ENCODE measurements at regions not wholly inside any gene's neighbourhood (a gene's known extent, or its start where the extent isn't known, plus 50 kb on each side); places are given as distances from the start of the nearest gene placed in this dataset.

GRCh38 chr11:128053981-128054931, 533.1 kb downstream of the ETS1 start:
- Mint-ChIP-seq H3K36me3 (peaks cover 0 to 12% (median 3%) of the 10 kb centered on the region in 5 donors), H3K27me3 (no peaks in the 10 kb centered on the region), H3K4me3 (peak overlapping the region; percentile 66 to 91 (median 86)), H3K27ac (peak overlapping the region; percentile 82 to 97 (median 92)), H3K9me3 (peaks cover 0 to 8% (median 0%) of the 10 kb centered on the region in 11 donors), H3K4me1 (peaks cover 40 to 77% (median 68%) of the 10 kb centered on the region in 7 donors)
- H3K27me3 ChIP-seq (ENCODE audit: control insufficient read depth in 2 of 2, insufficient read depth in 2 of 2, low read length in 2 of 2) = no peaks in the 10 kb centered on the region
- CTCF ChIA-PET = interaction anchor here (0.9 to 1.7 kb wide), 4 partner anchors 16 to 104 kb away, joined by 3 to 6 read pairs (median 5); no protein-coding TSS in a partner anchor
- peak; percentile 56 for ATAC-seq
- intact Hi-C loops (cut with micrococcal nuclease) = loop anchor here in 1 of 2 donors (1.0 to 10.0 kb wide), 5 partner anchors 7 to 1761 kb away; partner anchors contain the start of gene TMEM45B
- H3K9me3 ChIP-seq (ENCODE audit: control insufficient read depth in 2 of 3, low read length in 3 of 3) = no peaks in the 10 kb centered on the region
- peaks cover 62 to 65% of the 10 kb centered on the region in 2 donors for H3K4me1 ChIP-seq (ENCODE audit: control insufficient read depth in 2 of 2, insufficient read depth in 2 of 2, low read length in 2 of 2)
- H3K27ac ChIP-seq (ENCODE audit: low read depth, low read length) = peak overlapping the region; percentile 68
- POLR2A ChIA-PET = interaction anchor here (0.6 to 10.0 kb wide), 3 partner anchors 12 to 568 kb away, joined by 3 to 124 read pairs (median 3); no protein-coding TSS in a partner anchor
- H3K4me3 ChIP-seq (ENCODE audit: low read length) = peak overlapping the region; percentile 62
- no peaks in the 10 kb centered on the region for H3K36me3 ChIP-seq (ENCODE audit: control insufficient read depth in 2 of 3, insufficient read depth in 3 of 3, low read length in 3 of 3)
- DNase-seq = peak in 2 of 9 donors; percentile 17 to 30

DNA sequence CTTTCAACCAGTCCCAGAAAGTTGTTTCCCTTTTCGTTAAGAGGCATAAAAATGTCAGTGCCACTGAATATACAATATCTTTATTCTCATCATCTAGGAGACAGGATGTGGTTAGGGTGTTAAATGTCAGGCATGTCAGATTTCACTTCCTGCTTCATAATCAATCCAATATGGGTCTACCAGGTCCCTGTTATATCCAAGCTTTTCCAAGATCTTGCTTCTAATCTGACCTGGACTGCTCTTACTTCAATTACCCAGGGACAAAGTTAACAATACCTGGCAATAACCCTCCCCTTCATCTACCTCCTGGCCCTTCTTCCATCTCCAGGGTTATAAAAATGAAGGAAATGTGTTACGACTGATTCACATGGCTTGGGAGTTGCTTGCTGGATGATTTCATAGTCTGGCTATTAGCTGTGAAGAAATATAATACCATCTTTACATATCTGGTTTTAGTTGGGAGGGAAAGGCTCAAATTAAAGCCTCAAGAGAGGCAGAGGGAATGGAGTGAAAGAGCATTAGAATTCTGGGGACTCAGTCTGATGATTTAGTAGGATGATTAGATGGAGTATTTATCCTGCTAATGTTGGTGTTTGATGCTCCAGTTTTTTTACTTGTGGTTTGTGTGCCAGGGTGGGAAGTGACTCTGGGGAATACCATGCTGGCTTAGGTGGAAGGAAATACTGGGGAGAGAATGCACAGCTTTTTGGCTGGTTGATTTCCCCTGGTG, 534.3 kb downstream of the ETS1 start:
- H3K4me3 Mint-ChIP-seq = peak overlapping the region; percentile 54 to 90 (median 80)
- ChIA-PET CTCF (interaction anchor here (0.6 to 1.7 kb wide), 3 partner anchors 15 to 578 kb away, joined by 3 to 6 read pairs (median 5); no protein-coding TSS in a partner anchor), POLR2A (interaction anchor here (0.6 to 10.0 kb wide), 3 partner anchors 14 to 681 kb away, joined by 3 to 124 read pairs (median 3); no protein-coding TSS in a partner anchor)
- peak in 7 of 9 donors; percentile 21 to 66 (median 61) for DNase-seq
- Histone ChIP-seq H3K36me3 (ENCODE audit: control insufficient read depth in 2 of 3, insufficient read depth in 3 of 3, low read length in 3 of 3) (no peaks in the 10 kb centered on the region), H3K4me1 (ENCODE audit: control insufficient read depth in 2 of 2, insufficient read depth in 2 of 2, low read length in 2 of 2) (peaks cover 63 to 64% of the 10 kb centered on the region in 2 donors), H3K4me3 (ENCODE audit: low read length) (peak overlapping the region; percentile 28), H3K27ac (ENCODE audit: low read depth, low read length) (peak overlapping the region; percentile 68), H3K9me3 (ENCODE audit: control insufficient read depth in 2 of 3, low read length in 3 of 3) (no peaks in the 10 kb centered on the region), H3K27me3 (ENCODE audit: control insufficient read depth in 2 of 2, insufficient read depth in 2 of 2, low read length in 2 of 2) (no peaks in the 10 kb centered on the region)
- peak overlapping the region; percentile 82 to 95 (median 90) for H3K27ac Mint-ChIP-seq
- peaks cover 0 to 8% (median 0%) of the 10 kb centered on the region in 11 donors for H3K9me3 Mint-ChIP-seq
- H3K36me3 Mint-ChIP-seq = peaks cover 0 to 15% (median 3%) of the 10 kb centered on the region in 5 donors
- intact Hi-C loops (cut with micrococcal nuclease) = loop anchor here (1.0 to 10.0 kb wide), 5 partner anchors 8 to 1762 kb away; partner anchors contain the start of gene TMEM45B (in 1 of the 2)
- no peaks in the 10 kb centered on the region for H3K27me3 Mint-ChIP-seq
- H3K4me1 Mint-ChIP-seq = peaks cover 40 to 81% (median 78%) of the 10 kb centered on the region in 7 donors
- peak; percentile 60 for ATAC-seq

DNA sequence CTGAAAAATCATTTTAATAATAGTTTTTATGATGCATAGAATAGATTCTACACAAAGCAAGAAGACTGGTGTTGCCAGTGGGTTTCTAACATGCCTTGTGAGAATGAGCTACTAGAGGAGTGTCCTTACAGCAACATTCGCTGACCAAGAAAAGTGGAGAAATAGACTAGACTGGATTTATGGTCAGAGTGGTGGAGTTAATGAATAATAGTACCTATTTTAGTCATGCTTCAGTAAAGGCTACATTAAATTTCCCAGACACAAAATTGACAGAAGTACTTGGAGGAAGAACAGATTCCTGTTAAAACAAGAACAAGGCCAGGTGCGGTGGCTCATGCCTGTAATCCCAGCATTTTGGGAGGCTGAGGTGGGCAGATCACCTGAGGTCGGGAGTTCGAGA, 539.2 kb downstream of the ETS1 start:
- H3K4me3 Mint-ChIP-seq = peak overlapping the region in 2 of 10 donors; percentile 11 to 35
- Histone ChIP-seq H3K4me1 (ENCODE audit: control insufficient read depth in 2 of 2, insufficient read depth in 2 of 2, low read length in 2 of 2) (peaks cover 52 to 57% of the 10 kb centered on the region in 2 donors), H3K27ac (ENCODE audit: low read depth, low read length) (no peak overlapping the region), H3K27me3 (ENCODE audit: control insufficient read depth in 2 of 2, insufficient read depth in 2 of 2, low read length in 2 of 2) (no peaks in the 10 kb centered on the region), H3K36me3 (ENCODE audit: control insufficient read depth in 2 of 3, insufficient read depth in 3 of 3, low read length in 3 of 3) (no peaks in the 10 kb centered on the region), H3K4me3 (ENCODE audit: low read length) (no peak overlapping the region), H3K9me3 (ENCODE audit: control insufficient read depth in 2 of 3, low read length in 3 of 3) (no peaks in the 10 kb centered on the region)
- ATAC-seq (no peak), DNase-seq (no peak)
- peaks cover 0 to 18% (median 3%) of the 10 kb centered on the region in 5 donors for H3K36me3 Mint-ChIP-seq
- peak overlapping the region in 6 of 9 donors; percentile 25 to 95 (median 85) for H3K27ac Mint-ChIP-seq
- intact Hi-C loops (cut with micrococcal nuclease) = no loop called here
- H3K27me3 Mint-ChIP-seq = no peaks in the 10 kb centered on the region
- ChIA-PET CTCF (interaction anchor here (0.8 kb wide), 1 partner anchor 9 kb away, joined by 4 read pairs; no protein-coding TSS in a partner anchor), POLR2A (interaction anchor here (0.8 to 10.0 kb wide), 3 partner anchors 9 to 427 kb away, joined by 3 to 124 read pairs (median 3); no protein-coding TSS in a partner anchor)
- H3K4me1 Mint-ChIP-seq = peaks cover 36 to 85% (median 69%) of the 10 kb centered on the region in 7 donors
- H3K9me3 Mint-ChIP-seq = peaks cover 0 to 10% (median 3%) of the 10 kb centered on the region in 11 donors

- H3K4me3 ChIP-seq (ENCODE audit: low read length) = no peak overlapping the region
- no peaks in the 10 kb centered on the region for H3K36me3 ChIP-seq (ENCODE audit: control insufficient read depth in 2 of 3, insufficient read depth in 3 of 3, low read length in 3 of 3)
- H3K4me3 Mint-ChIP-seq = no peak overlapping the region
- ChIA-PET CTCF (interaction anchor here (1.0 to 1.1 kb wide), 2 partner anchors 15 to 111 kb away, joined by 3 to 4 read pairs; no protein-coding TSS in a partner anchor), POLR2A (interaction anchor here (0.7 to 10.0 kb wide), 3 partner anchors 8 to 584 kb away, joined by 3 to 124 read pairs (median 4); no protein-coding TSS in a partner anchor)
- no peaks in the 10 kb centered on the region for H3K27me3 Mint-ChIP-seq
- no peak overlapping the region for H3K27ac ChIP-seq (ENCODE audit: low read depth, low read length)
- H3K9me3 ChIP-seq (ENCODE audit: control insufficient read depth in 2 of 3, low read length in 3 of 3) = no peaks in the 10 kb centered on the region
- peaks cover 47 to 55% of the 10 kb centered on the region in 2 donors for H3K4me1 ChIP-seq (ENCODE audit: control insufficient read depth in 2 of 2, insufficient read depth in 2 of 2, low read length in 2 of 2)
- intact Hi-C loops (cut with micrococcal nuclease) = no loop called here
- peaks cover 0 to 10% (median 0%) of the 10 kb centered on the region in 11 donors for H3K9me3 Mint-ChIP-seq
- H3K27me3 ChIP-seq (ENCODE audit: control insufficient read depth in 2 of 2, insufficient read depth in 2 of 2, low read length in 2 of 2) = no peaks in the 10 kb centered on the region
- ATAC-seq = no peak
- no peak for DNase-seq
- peaks cover 0 to 15% (median 3%) of the 10 kb centered on the region in 5 donors for H3K36me3 Mint-ChIP-seq
- peak overlapping the region in 2 of 9 donors; percentile 89 to 93 for H3K27ac Mint-ChIP-seq
- H3K4me1 Mint-ChIP-seq = peaks cover 38 to 84% (median 71%) of the 10 kb centered on the region in 7 donors
Observed at GRCh38 chr11:128047026-128047425, 540.3 kb downstream of the ETS1 start.

- Histone ChIP-seq H3K9me3 (ENCODE audit: control insufficient read depth in 2 of 3, low read length in 3 of 3) (no peaks in the 10 kb centered on the region), H3K4me3 (ENCODE audit: low read length) (no peak overlapping the region), H3K4me1 (ENCODE audit: control insufficient read depth in 2 of 2, insufficient read depth in 2 of 2, low read length in 2 of 2) (peaks cover 45 to 52% of the 10 kb centered on the region in 2 donors), H3K27me3 (ENCODE audit: control insufficient read depth in 2 of 2, insufficient read depth in 2 of 2, low read length in 2 of 2) (no peaks in the 10 kb centered on the region), H3K27ac (ENCODE audit: low read depth, low read length) (no peak overlapping the region), H3K36me3 (ENCODE audit: control insufficient read depth in 2 of 3, insufficient read depth in 3 of 3, low read length in 3 of 3) (no peaks in the 10 kb centered on the region)
- CTCF ChIA-PET = interaction anchor here (0.6 to 1.2 kb wide), 3 partner anchors 66 to 111 kb away, joined by 3 to 7 read pairs (median 4); no protein-coding TSS in a partner anchor
- Mint-ChIP-seq H3K27ac (peak overlapping the region in 1 of 9 donors; percentile 24), H3K27me3 (no peaks in the 10 kb centered on the region), H3K4me3 (no peak overlapping the region), H3K4me1 (peaks cover 36 to 80% (median 69%) of the 10 kb centered on the region in 7 donors), H3K36me3 (peaks cover 0 to 13% (median 3%) of the 10 kb centered on the region in 5 donors), H3K9me3 (peaks cover 0 to 10% (median 0%) of the 10 kb centered on the region in 11 donors)
- POLR2A ChIA-PET = interaction anchor here (1.1 to 1.2 kb wide), 2 partner anchors 10 to 584 kb away, joined by 3 read pairs; no protein-coding TSS in a partner anchor
- ATAC-seq = no peak
- intact Hi-C loops (cut with micrococcal nuclease) = no loop called here
- DNase-seq = no peak
Observed at GRCh38 chr11:128046213-128046612, 541.1 kb downstream of the ETS1 start.

All from naive thymus-derived CD4-positive, alpha-beta T cell (primary cell).